Large intestine (tissue), 3 donors: ENCODE measurements at regions not wholly inside any gene's neighbourhood (a gene's known extent, or its start where the extent isn't known, plus 50 kb on each side); places are given as distances from the start of the nearest gene placed in this dataset.
"Not testable (repeated sequence)": the region's sequence is repeated elsewhere in the genome, so short reads cannot be mapped to it uniquely, and the experiment has no call there.

Experiments
- DNase-seq, 2 donors: peaks; one replicate each; pipeline versions ENCODE4 v3.0.0 to v3.0.0-alpha.2; 2013
- H3K27ac ChIP-seq: one replicate; pipeline ENCODE4 v1.5.1; 2013; ENCODE audit warnings: low read length
- H3K27me3 ChIP-seq: 2 replicates; pipeline ENCODE4 v1.6.1; 2013; ENCODE audit warnings: low read length; ENCODE audit not compliant: control insufficient read depth, insufficient read depth
- H3K36me3 ChIP-seq: 2 replicates; pipeline ENCODE4 v1.6.1; 2013; ENCODE audit warnings: low read length; ENCODE audit not compliant: control insufficient read depth, insufficient read depth
- H3K4me1 ChIP-seq: one replicate; pipeline ENCODE4 v1.6.1; 2013; ENCODE audit warnings: low read length; ENCODE audit not compliant: control insufficient read depth, insufficient read depth
- H3K4me3 ChIP-seq: one replicate; pipeline ENCODE4 v1.5.1; 2013; ENCODE audit warnings: low read length
- H3K9me3 ChIP-seq: one replicate; pipeline ENCODE4 v1.6.1; 2013; ENCODE audit warnings: mild to moderate bottlenecking, low read depth, low read length, moderate library complexity; ENCODE audit not compliant: control insufficient read depth
- WGBS: methylation state at CpG from one replicate; pipeline ENCODE4 v1.1.5; 2013; ENCODE audit warnings: low lambda C conversion rate; ENCODE audit not compliant: insufficient coverage; 5-methylcytosine and 5-hydroxymethylcytosine counted together

- H3K4me3 ChIP-seq, H3K27me3 ChIP-seq, H3K36me3 ChIP-seq, H3K4me1 ChIP-seq, DNase-seq, H3K27ac ChIP-seq: not testable (repeated sequence)
- H3K9me3 ChIP-seq: peaks cover 44% of the 10 kb centered on the region
- WGBS: no CpG with 5 or more reads among the region's 36 CpGs
These were observed 304.0 kb downstream of the ZNF479 start for GRCh38 chr7:56828078-56828860.

GRCh38 chr7:56827539-56827938 lies 304.7 kb downstream of the ZNF479 start:
- H3K27me3 ChIP-seq, DNase-seq, H3K4me1 ChIP-seq, H3K27ac ChIP-seq, H3K4me3 ChIP-seq, H3K36me3 ChIP-seq: not testable (repeated sequence)
- peaks cover 44% of the 10 kb centered on the region for H3K9me3 ChIP-seq
- no CpG with 5 or more reads among the region's 16 CpGs for WGBS

DNA sequence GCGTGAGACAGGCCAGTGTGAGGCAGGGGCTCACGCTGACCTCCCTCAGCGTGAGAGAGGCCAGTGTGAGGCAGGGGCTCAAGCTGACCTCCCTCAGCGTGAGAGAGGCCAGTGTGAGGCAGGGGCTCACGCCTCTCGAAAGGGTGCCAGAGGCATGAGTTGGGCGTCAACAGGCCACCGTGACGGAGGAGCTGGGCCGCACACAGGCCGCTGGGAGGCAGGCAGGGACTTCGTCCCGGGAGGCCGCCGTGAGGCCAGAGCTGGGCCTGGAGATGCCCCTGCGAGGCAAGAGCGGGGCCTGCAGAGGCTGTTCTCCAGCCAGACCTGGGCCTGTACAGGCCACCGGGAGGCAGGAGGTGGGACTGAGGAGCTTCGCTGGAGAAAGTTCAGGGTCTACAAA lies 305.7 kb downstream of the ZNF479 start:
- not testable (repeated sequence) for H3K4me1 ChIP-seq, H3K36me3 ChIP-seq, H3K27ac ChIP-seq, H3K27me3 ChIP-seq, DNase-seq, H3K4me3 ChIP-seq
- WGBS: no CpG with 5 or more reads among the region's 19 CpGs
- peaks cover 49% of the 10 kb centered on the region for H3K9me3 ChIP-seq

DNA sequence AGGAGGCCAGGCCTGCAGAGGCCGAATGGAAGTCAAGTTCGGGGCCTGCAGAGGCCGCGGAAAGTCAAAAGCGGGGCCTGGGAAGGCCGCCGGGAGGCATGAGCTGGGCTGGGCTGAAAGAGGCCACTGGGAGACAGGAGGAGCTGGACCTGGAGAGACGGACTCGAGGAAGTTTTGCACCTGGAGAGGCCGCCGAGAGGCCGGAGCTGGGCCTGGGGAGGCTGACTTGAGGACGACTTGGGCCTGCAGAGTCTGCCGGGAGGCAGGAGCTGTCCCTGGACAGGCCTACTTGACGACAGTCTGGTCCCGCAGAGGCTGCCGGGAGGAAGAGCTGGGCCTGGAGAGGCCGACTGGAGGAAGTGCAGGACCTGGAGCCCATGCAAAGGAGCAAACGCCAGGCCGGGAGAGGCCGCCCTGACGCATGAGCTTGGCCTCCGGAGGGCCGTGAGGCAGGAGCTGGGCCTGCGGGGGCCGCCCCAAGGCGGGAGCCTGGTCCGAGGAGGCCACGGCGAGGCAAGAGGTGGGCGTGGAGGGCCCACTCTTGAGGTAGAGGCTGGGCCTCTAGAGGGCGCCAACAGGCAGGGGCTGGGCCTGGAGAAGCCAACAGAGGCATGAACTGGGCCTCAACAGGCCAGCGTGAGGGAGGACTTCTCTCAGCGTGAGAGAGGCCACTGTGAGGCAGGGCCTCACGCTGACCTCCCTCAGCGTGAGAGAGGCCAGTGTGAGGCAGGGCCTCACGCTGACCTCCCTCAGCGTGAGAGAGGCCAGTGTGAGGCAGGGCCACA lies 306.3 kb downstream of the ZNF479 start:
- H3K27ac ChIP-seq, DNase-seq, H3K36me3 ChIP-seq, H3K4me3 ChIP-seq, H3K27me3 ChIP-seq, H3K4me1 ChIP-seq: not testable (repeated sequence)
- peaks cover 53% of the 10 kb centered on the region for H3K9me3 ChIP-seq
- WGBS: no CpG with 5 or more reads among the region's 38 CpGs

DNA sequence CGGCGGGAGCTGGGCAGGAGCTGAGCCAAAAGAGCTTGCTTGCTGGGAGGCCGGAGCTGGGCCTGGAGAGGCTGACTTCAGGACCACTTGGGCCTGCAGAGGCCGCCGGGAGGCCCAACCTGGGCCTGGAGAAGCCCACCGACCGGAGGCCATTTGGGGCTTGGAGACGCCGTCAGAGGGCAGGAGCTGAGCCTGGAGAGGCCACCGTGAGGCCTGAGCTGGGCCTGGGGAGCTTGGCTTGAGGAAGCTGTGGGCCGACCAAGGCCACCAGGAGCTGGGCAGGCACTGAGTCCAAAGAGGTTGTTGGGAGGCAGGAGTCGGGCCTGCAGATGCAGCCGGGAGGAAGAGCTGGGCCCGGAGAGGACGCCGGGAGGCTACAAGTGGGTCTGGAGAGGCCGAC lies 307.1 kb downstream of the ZNF479 start:
- not testable (repeated sequence) for H3K4me3 ChIP-seq, DNase-seq, H3K36me3 ChIP-seq, H3K27me3 ChIP-seq, H3K4me1 ChIP-seq, H3K27ac ChIP-seq
- WGBS: no CpG with 5 or more reads among the region's 17 CpGs
- H3K9me3 ChIP-seq: peaks cover 53% of the 10 kb centered on the region

GRCh38 chr7:56823872-56824635 lies 308.2 kb downstream of the ZNF479 start:
- not testable (repeated sequence) for H3K4me3 ChIP-seq, H3K27me3 ChIP-seq, H3K36me3 ChIP-seq, H3K27ac ChIP-seq, DNase-seq, H3K4me1 ChIP-seq
- peaks cover 53% of the 10 kb centered on the region for H3K9me3 ChIP-seq
- no CpG with 5 or more reads among the region's 44 CpGs for WGBS

GRCh38 chr7:56823231-56823630 lies 309.0 kb downstream of the ZNF479 start:
- not testable (repeated sequence) for H3K27me3 ChIP-seq, H3K27ac ChIP-seq, H3K36me3 ChIP-seq, H3K4me1 ChIP-seq, DNase-seq, H3K4me3 ChIP-seq
- H3K9me3 ChIP-seq: peaks cover 51% of the 10 kb centered on the region
- WGBS: no CpG with 5 or more reads among the region's 15 CpGs

DNA sequence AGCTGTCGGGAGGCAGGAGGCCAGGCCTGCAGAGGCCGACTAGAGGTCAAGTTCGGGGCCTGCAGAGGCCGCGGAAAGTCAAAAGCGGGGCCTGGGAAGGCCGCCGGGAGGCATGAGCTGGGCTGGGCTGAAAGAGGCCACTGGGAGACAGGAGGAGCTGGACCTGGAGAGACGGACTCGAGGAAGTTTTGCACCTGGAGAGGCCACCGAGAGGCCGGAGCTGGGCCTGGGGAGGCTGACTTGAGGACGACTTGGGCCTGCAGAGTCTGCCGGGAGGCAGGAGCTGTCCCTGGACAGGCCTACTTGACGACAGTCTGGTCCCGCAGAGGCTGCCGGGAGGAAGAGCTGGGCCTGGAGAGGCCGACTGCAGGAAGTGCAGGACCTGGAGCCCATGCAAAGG lies 310.1 kb downstream of the ZNF479 start:
- H3K4me1 ChIP-seq, H3K27ac ChIP-seq, H3K27me3 ChIP-seq, H3K4me3 ChIP-seq, DNase-seq, H3K36me3 ChIP-seq: not testable (repeated sequence)
- peaks cover 48% of the 10 kb centered on the region for H3K9me3 ChIP-seq
- WGBS: no CpG with 5 or more reads among the region's 18 CpGs

GRCh38 chr7:56821561-56821960 lies 310.7 kb downstream of the ZNF479 start:
- not testable (repeated sequence) for H3K27me3 ChIP-seq, DNase-seq, H3K4me1 ChIP-seq, H3K36me3 ChIP-seq, H3K4me3 ChIP-seq, H3K27ac ChIP-seq
- peaks cover 47% of the 10 kb centered on the region for H3K9me3 ChIP-seq
- no CpG with 5 or more reads among the region's 20 CpGs for WGBS

DNA sequence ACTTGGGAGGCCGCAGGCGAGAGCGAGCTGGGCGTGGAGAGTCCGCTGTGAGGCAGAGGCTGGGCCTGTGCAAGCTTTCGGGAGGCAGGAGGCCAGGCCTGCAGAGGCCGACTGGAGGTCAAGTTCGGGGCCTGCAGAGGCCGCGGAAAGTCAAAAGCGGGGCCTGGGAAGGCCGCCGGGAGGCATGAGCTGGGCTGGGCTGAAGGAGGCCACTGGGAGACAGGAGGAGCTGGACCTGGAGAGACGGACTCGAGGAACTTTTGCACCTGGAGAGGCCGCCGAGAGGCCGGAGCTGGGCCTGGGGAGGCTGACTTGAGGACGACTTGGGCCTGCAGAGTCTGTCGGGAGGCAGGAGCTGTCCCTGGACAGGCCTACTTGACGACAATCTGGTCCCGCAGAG lies 314.0 kb downstream of the ZNF479 start:
- H3K9me3 ChIP-seq: peaks cover 34% of the 10 kb centered on the region
- not testable (repeated sequence) for H3K4me1 ChIP-seq, H3K4me3 ChIP-seq, H3K36me3 ChIP-seq, H3K27ac ChIP-seq, H3K27me3 ChIP-seq, DNase-seq
- WGBS: no CpG with 5 or more reads among the region's 22 CpGs
